DND-41 (cell line): ENCODE measurements at regions not wholly inside any gene's neighbourhood (a gene's known extent, or its start where the extent isn't known, plus 50 kb on each side); places are given as distances from the start of the nearest gene placed in this dataset.
"Not testable (repeated sequence)": the region's sequence is repeated elsewhere in the genome, so short reads cannot be mapped to it uniquely, and the experiment has no call there.

Experiments
- ATAC-seq: fragments of 200-7000 bp; cut with Tn5 transposase; 3 replicates; pipeline ENCODE4 v1.9.1; 2021; ENCODE audit warnings: low read depth; ENCODE audit not compliant: insufficient read depth
- DNase-seq: peaks from one replicate; pipeline ENCODE4 v3.0.0-alpha.2; 2020
- H2AFZ ChIP-seq: 2 replicates; pipeline ENCODE4 v1.6.0; 2012; ENCODE audit warnings: low read depth, low read length
- H3K27ac ChIP-seq: 2 replicates; pipeline ENCODE4 v1.5.1; 2012; ENCODE audit warnings: low read length, inconsistent platforms
- H3K27me3 ChIP-seq: fragments of 200-600 bp; sonication (generic); 2 replicates; pipeline ENCODE4 v1.6.0; 2012; ENCODE audit warnings: low read length, mild to moderate bottlenecking, inconsistent platforms; ENCODE audit not compliant: insufficient read depth, poor library complexity
- H3K36me3 ChIP-seq: 2 replicates; pipeline ENCODE4 v1.5.1; 2012; ENCODE audit warnings: low read length, inconsistent platforms; ENCODE audit not compliant: insufficient read depth
- H3K4me1 ChIP-seq: 2 replicates; pipeline ENCODE4 v1.5.1; 2012; ENCODE audit warnings: mild to moderate bottlenecking, low read length; ENCODE audit not compliant: insufficient read depth
- H3K4me2 ChIP-seq: 2 replicates; pipeline ENCODE4 v1.6.0; 2012; ENCODE audit warnings: mild to moderate bottlenecking, moderate library complexity, low read length, inconsistent platforms; ENCODE audit not compliant: insufficient read depth
- H3K4me3 ChIP-seq, 2 experiments: fragments of 200-600 bp in 1 of 2; shearing (Covaris generic) in 1 of 2; 2 replicates each; pipeline ENCODE4 v1.5.1; 2012 to 2016; ENCODE audit warnings: inconsistent platforms in 2 of 2, low read length in 2 of 2, mild to moderate bottlenecking in 2 of 2, low read depth in 1 of 2, moderate library complexity in 1 of 2
- H3K79me2 ChIP-seq: 2 replicates; pipeline ENCODE4 v1.6.0; 2012; ENCODE audit warnings: low read length, inconsistent platforms; ENCODE audit not compliant: insufficient read depth
- H3K9ac ChIP-seq: 2 replicates; pipeline ENCODE4 v1.6.0; 2012; ENCODE audit warnings: low read depth, mild to moderate bottlenecking, inconsistent platforms, low read length, moderate library complexity
- H3K9me3 ChIP-seq: 2 replicates; pipeline ENCODE4 v1.5.1; 2012; ENCODE audit warnings: low read length, moderate library complexity, mild to moderate bottlenecking, inconsistent platforms; ENCODE audit not compliant: insufficient read depth, severe bottlenecking
- H4K20me1 ChIP-seq: 2 replicates; pipeline ENCODE4 v1.6.0; 2012; ENCODE audit warnings: low read length; ENCODE audit not compliant: insufficient read depth
- EZH2 ChIP-seq: IDR thresholded peaks from 3 replicates; pipeline ENCODE4 v1.6.1; 2012; ENCODE audit warnings: borderline replicate concordance, low read depth, mild to moderate bottlenecking, moderate library complexity, low read length, inconsistent platforms; ENCODE audit not compliant: severe bottlenecking
- TF ChIP-seq, protein P1 (sequence below): IDR thresholded peaks from 2 replicates; pipeline ENCODE4 v1.5.1; 2012; ENCODE audit warnings: borderline replicate concordance, low read length, moderate library complexity, mild to moderate bottlenecking; ENCODE audit not compliant: poor library complexity, severe bottlenecking; ENCODE audit errors: extremely low read depth

DNA sequence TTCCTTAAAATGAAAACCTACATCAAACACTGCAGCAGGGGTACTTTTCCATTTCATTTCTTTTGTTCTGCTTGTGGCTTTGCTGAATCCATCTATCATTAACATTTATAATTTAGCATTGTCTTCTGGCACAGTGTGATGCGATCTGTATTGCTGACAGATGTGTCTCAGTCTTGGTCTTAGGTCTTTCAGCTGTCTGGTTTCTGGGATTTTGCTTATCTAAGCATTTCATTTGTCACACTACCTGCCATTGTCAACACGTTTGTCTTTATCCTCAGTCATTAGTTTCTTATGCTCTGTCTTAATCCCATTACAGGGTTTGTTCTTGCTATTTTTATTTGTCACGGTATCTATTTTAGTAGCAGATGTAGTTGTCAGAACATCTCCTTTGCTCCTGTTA is 303.1 kb downstream of the IZUMO3 start:
- DNase-seq (no peak), ATAC-seq (no peak)
- Histone ChIP-seq H3K4me2 (no peak overlapping the region), H4K20me1 (no peaks in the 10 kb centered on the region), H2AFZ (no peak overlapping the region), H3K36me3 (no peaks in the 10 kb centered on the region), H3K79me2 (no peaks in the 10 kb centered on the region), H3K4me1 (no peaks in the 10 kb centered on the region), H3K9ac (no peak overlapping the region), H3K9me3 (no peaks in the 10 kb centered on the region), H3K4me3 (no peak overlapping the region), H3K27ac (no peak overlapping the region), H3K27me3 (no peaks in the 10 kb centered on the region)
- no peak for TF ChIP-seq EZH2
- TF ChIP-seq, protein P1, sequence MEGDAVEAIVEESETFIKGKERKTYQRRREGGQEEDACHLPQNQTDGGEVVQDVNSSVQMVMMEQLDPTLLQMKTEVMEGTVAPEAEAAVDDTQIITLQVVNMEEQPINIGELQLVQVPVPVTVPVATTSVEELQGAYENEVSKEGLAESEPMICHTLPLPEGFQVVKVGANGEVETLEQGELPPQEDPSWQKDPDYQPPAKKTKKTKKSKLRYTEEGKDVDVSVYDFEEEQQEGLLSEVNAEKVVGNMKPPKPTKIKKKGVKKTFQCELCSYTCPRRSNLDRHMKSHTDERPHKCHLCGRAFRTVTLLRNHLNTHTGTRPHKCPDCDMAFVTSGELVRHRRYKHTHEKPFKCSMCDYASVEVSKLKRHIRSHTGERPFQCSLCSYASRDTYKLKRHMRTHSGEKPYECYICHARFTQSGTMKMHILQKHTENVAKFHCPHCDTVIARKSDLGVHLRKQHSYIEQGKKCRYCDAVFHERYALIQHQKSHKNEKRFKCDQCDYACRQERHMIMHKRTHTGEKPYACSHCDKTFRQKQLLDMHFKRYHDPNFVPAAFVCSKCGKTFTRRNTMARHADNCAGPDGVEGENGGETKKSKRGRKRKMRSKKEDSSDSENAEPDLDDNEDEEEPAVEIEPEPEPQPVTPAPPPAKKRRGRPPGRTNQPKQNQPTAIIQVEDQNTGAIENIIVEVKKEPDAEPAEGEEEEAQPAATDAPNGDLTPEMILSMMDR: no peak

DNA sequence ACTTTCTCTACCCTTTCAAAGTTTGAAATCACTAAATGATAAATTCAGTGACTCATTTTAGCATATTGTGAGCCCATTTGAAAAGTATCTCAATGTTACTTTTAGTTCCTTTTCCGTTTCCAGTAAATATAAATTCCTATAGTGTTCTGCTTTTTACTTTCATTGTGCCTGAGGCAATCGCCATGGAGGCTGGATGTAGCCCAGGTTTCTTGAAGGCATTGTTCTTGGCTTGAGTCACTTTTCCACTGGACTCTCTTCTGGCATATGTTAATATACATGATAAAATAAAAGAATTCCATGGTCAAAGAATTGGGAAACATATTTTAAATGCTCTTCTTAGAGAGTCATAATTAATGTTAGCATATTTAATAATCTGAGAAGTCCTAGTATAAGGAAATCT is 327.0 kb downstream of the IZUMO3 start:
- Histone ChIP-seq H3K27ac (no peak overlapping the region), H3K79me2 (no peaks in the 10 kb centered on the region), H3K9ac (no peak overlapping the region), H4K20me1 (no peaks in the 10 kb centered on the region), H2AFZ (no peak overlapping the region), H3K27me3 (no peaks in the 10 kb centered on the region), H3K36me3 (no peaks in the 10 kb centered on the region), H3K4me2 (no peak overlapping the region), H3K4me1 (no peaks in the 10 kb centered on the region), H3K4me3 (no peak overlapping the region), H3K9me3 (no peaks in the 10 kb centered on the region)
- TF ChIP-seq, protein P1: no peak
- TF ChIP-seq EZH2: no peak
- ATAC-seq (no peak), DNase-seq (no peak)

GRCh38 chr9:24210641-24211040 is 335.1 kb downstream of the IZUMO3 start:
- Histone ChIP-seq H3K36me3 (no peaks in the 10 kb centered on the region), H3K4me1 (no peaks in the 10 kb centered on the region), H2AFZ (no peak overlapping the region), H3K27me3 (no peaks in the 10 kb centered on the region), H4K20me1 (no peaks in the 10 kb centered on the region), H3K9me3 (no peaks in the 10 kb centered on the region), H3K4me3 (no peak overlapping the region), H3K79me2 (no peaks in the 10 kb centered on the region), H3K9ac (no peak overlapping the region), H3K4me2 (no peak overlapping the region), H3K27ac (no peak overlapping the region)
- no peak for TF ChIP-seq EZH2
- TF ChIP-seq, protein P1: no peak
- no peak for DNase-seq
- no peak for ATAC-seq

- no peaks in the 10 kb centered on the region for H3K4me1 ChIP-seq
- TF ChIP-seq EZH2: no peak
- TF ChIP-seq, protein P1: no peak
- no peak for DNase-seq
- H3K79me2 ChIP-seq: no peaks in the 10 kb centered on the region
- H3K9me3 ChIP-seq: no peaks in the 10 kb centered on the region
- H3K36me3 ChIP-seq: no peaks in the 10 kb centered on the region
- H3K4me3 ChIP-seq: no peak overlapping the region
- H3K9ac ChIP-seq: no peak overlapping the region
- no peaks in the 10 kb centered on the region for H3K27me3 ChIP-seq
- no peak for ATAC-seq
- no peak overlapping the region for H2AFZ ChIP-seq
- H3K4me2 ChIP-seq: no peak overlapping the region
- H4K20me1 ChIP-seq: no peaks in the 10 kb centered on the region
- no peak overlapping the region for H3K27ac ChIP-seq
Observed at GRCh38 chr9:24189986-24190385, 355.7 kb downstream of the IZUMO3 start.

DNA sequence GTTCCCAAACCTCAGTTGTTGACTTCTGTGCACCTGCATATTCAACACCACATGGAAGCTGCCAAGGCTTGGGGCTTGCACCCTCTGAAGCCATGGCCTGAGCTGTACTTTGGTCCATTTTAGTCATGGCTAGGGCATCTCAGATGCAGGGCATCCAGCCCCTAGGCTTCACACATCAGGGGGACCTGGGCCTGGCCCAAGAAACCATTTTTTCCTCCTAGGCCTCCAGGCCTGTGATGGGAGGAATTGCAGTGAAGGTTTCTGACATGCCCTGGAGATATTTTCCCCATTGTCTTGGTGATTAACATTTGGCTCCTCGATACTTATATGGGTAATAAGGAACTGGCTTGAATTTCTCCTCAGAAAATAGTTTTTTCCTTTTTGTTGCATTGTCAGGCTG is 354.5 kb upstream of the ELAVL2 start:
- H3K27ac ChIP-seq, H3K4me1 ChIP-seq, DNase-seq: not testable (repeated sequence)

More for the DNA sequence above, 354.5 kb upstream of the ELAVL2 start:
- not testable (repeated sequence) for H3K27me3 ChIP-seq, H2AFZ ChIP-seq, H3K9me3 ChIP-seq, H3K9ac ChIP-seq, H3K4me2 ChIP-seq, ATAC-seq, H3K4me3 ChIP-seq, H3K79me2 ChIP-seq, H4K20me1 ChIP-seq, H3K36me3 ChIP-seq
